HCT116 (cell line): ENCODE measurements at regions not wholly inside any gene's neighbourhood (a gene's known extent, or its start where the extent isn't known, plus 50 kb on each side); places are given as distances from the start of the nearest gene placed in this dataset.

Source experiments
- ATAC-seq: fragments of 200-7000 bp; cut with Tn5 transposase; 2 replicates; pipeline ENCODE4 v1.9.1; 2020; ENCODE audit warnings: mild to moderate bottlenecking, moderate library complexity
- BruUV-seq: library from RNA; stranded (reverse); fragments of 400-500 nt; replicated peaks from 2 replicates; lab custom pipeline; 2021; lab: Mats Ljungman, UMichigan
- CTCF ChIA-PET: fragments of 300-600 bp; sonication (Branson Sonifier 250); formaldehyde crosslinking; loops from one replicate; lab custom pipeline; 2021; ENCODE audit warnings: antibody characterized with exemption; lab: Charles Lee
- POLR2A ChIA-PET: fragments of 300-600, 350-600 bp; sonication (Branson Sonifier 250); formaldehyde crosslinking; loops from one replicate; lab custom pipeline; 2021; ENCODE audit warnings: antibody characterized with exemption; lab: Charles Lee
- RAD21 ChIA-PET, 2 experiments: fragments of 300-600 bp; sonication (Branson Sonifier 250); formaldehyde crosslinking; loops; one replicate each; lab custom pipeline; 2023; ENCODE audit warnings: low total read pairs in 2 of 2; ENCODE audit not compliant: uncharacterized antibody in 2 of 2, unreplicated experiment in 2 of 2, low non-redundant PET in 1 of 2; lab: Charles Lee
- DNase-seq: peaks from one replicate; pipeline ENCODE4 v3.0.0-alpha.2; 2010; ENCODE audit warnings: low read depth, low spot score
- H2AFZ ChIP-seq: fragments of 200-600 bp; shearing (Covaris generic), sonication (generic); 2 replicates; pipeline ENCODE4 v1.6.1; 2017; ENCODE audit warnings: low read depth, mixed run types, mixed read lengths, antibody characterized with exemption, low read length; ENCODE audit not compliant: poor library complexity, severe bottlenecking
- H3K27ac ChIP-seq: 2 replicates; pipeline ENCODE4 v1.5.1; 2012; ENCODE audit warnings: low read depth, low read length
- H3K27me3 ChIP-seq: fragments of 200-600 bp; sonication (generic); 2 replicates; pipeline ENCODE4 v1.6.1; 2016; ENCODE audit warnings: mixed run types, low read length, mixed read lengths; ENCODE audit not compliant: insufficient read depth
- H3K36me3 ChIP-seq, 2 experiments: fragments of 200-500 bp in 1 of 2; fragments of 200-600 bp in 1 of 2; sonication (Bioruptor generic) in 1 of 2; sonication (generic) in 1 of 2; 2 replicates each; pipeline versions ENCODE4 v1.5.1 to v1.6.1; 2014 to 2016; ENCODE audit warnings: low read length in 2 of 2, inconsistent platforms in 1 of 2, mixed read lengths in 1 of 2, mixed run types in 1 of 2; ENCODE audit not compliant: insufficient read depth in 2 of 2, control insufficient read depth in 1 of 2
- H3K4me1 ChIP-seq, 2 experiments: fragments of 200-600 bp in 1 of 2; sonication (generic) in 1 of 2; 2 replicates each; pipeline versions ENCODE4 v1.5.1 to v1.6.1; 2012 to 2017; ENCODE audit warnings: low read length in 2 of 2, inconsistent platforms in 1 of 2, mild to moderate bottlenecking in 1 of 2, mixed read lengths in 1 of 2, mixed run types in 1 of 2, moderate library complexity in 1 of 2; ENCODE audit not compliant: insufficient read depth in 2 of 2, control insufficient read depth in 1 of 2
- H3K4me2 ChIP-seq: fragments of 200-600 bp; sonication (generic); 2 replicates; pipeline ENCODE4 v1.6.1; 2017; ENCODE audit warnings: mixed run types, low read length, mixed read lengths
- H3K4me3 ChIP-seq, 2 experiments: fragments of 200-600 bp in 1 of 2; sonication (generic) in 1 of 2; replicated peaks in 1 of 2; 2 replicates each; pipeline ENCODE4 v1.5.1; 2011 to 2016; ENCODE audit warnings: low read length in 2 of 2, control low read depth in 1 of 2, low read depth in 1 of 2, mild to moderate bottlenecking in 1 of 2, mixed read lengths in 1 of 2, mixed run types in 1 of 2
- H3K79me2 ChIP-seq: fragments of 200-600 bp; sonication (generic); 2 replicates; pipeline ENCODE4 v1.6.1; 2017; ENCODE audit warnings: mild to moderate bottlenecking, mixed run types, low read length, moderate library complexity, mixed read lengths; ENCODE audit not compliant: insufficient read depth
- H3K9ac ChIP-seq: fragments of 200-600 bp; sonication (generic); 2 replicates; pipeline ENCODE4 v1.6.1; 2016; ENCODE audit warnings: low read length, mixed read lengths
- H3K9me2 ChIP-seq: fragments of 200-600 bp; sonication (generic), shearing (Covaris generic); 2 replicates; pipeline ENCODE4 v1.6.1; 2017; ENCODE audit warnings: mixed run types, mild to moderate bottlenecking, moderate library complexity; ENCODE audit not compliant: insufficient read depth
- H3K9me3 ChIP-seq, 2 experiments: fragments of 200-500 bp in 1 of 2; fragments of 200-600 bp in 1 of 2; sonication (Bioruptor generic) in 1 of 2; sonication (generic) in 1 of 2; 2 replicates each; pipeline ENCODE4 v1.6.1; 2014 to 2017; ENCODE audit warnings: low read length in 2 of 2, mixed read lengths in 2 of 2, inconsistent platforms in 1 of 2, low read depth in 1 of 2, mild to moderate bottlenecking in 1 of 2, mixed run types in 1 of 2, moderate library complexity in 1 of 2; ENCODE audit not compliant: control insufficient read depth in 1 of 2, insufficient read depth in 1 of 2
- H4K20me1 ChIP-seq: fragments of 200-600 bp; sonication (generic), shearing (Covaris generic); 2 replicates; pipeline ENCODE4 v1.6.1; 2017; ENCODE audit warnings: mixed run types, mild to moderate bottlenecking, moderate library complexity; ENCODE audit not compliant: insufficient read depth
- RAD21 ChIP-seq: IDR thresholded peaks from 2 replicates; pipeline ENCODE4 v1.6.1; 2012; ENCODE audit warnings: low read depth, mild to moderate bottlenecking
- intact Hi-C: fragments of 100-400 bp; cut with micrococcal nuclease; formaldehyde crosslinking; loops from 2 replicates; pipeline ENCODE4 v1.10.0; 2022
- TF ChIP-seq, protein P1 (sequence below), 3 experiments: fragments of 200-600 bp in 1 of 3; sonication (generic) in 1 of 3; IDR thresholded peaks in 2 of 3; conservative IDR thresholded peaks in 1 of 3; 2 replicates each; pipeline ENCODE4 v1.5.1; 2012 to 2017; ENCODE audit warnings: low read depth in 2 of 3, low read length in 2 of 3, antibody characterized with exemption in 1 of 3, borderline replicate concordance in 1 of 3, control low read depth in 1 of 3, mild to moderate bottlenecking in 1 of 3, mixed read lengths in 1 of 3, mixed run types in 1 of 3, moderate library complexity in 1 of 3; ENCODE audit not compliant: insufficient read depth in 1 of 3
- TF ChIP-seq, protein P2 (sequence below): IDR thresholded peaks from 2 replicates; pipeline ENCODE4 v1.6.1; 2012

DNA sequence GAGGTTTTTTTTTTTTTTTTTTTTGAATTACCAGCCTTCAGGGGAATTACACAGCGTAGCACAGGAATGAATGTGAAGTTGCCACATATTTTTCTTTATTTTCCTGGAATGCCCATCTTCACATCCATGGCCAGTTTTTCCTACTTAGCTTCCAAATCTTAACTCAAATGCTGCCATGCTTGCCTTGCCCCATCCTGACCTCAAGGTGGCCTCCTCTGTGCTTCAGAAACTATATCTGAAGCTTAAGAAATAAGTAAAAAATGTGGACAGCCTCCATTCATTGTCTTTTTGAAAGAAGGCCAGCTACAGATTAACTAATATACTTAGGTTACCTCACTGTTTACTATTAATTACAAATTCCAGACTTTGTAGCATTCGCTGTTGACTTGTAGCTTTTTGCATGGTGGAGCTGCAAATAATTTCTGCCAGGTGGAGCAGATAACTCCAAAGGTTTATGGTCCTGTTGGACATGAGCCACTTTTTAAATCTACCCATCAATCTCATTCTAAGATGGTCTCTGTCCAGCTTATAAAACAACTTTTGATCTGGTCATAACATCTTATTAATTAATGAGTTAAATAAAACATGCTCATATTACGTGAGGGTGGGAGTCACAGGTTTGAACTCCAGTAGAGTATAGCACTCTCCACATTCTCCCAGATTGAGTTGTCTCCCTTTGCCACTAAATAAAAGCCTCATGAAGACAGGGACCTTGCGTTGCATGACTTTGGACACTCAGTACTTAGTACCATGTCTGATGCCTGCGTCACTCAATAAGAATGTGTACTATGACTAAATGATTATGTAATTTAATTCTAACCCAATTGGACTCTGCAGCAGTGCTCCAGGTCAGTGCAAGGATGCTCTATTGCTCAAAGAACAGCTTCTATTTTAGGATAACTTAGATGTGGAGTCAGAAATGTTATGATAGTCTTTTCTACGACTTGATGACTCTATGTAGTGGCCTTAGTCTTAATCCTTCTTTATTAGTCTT lies 678.6 kb upstream of the CITED2 start:
- intact Hi-C loops: no loop called here
- H3K9ac ChIP-seq: no peak overlapping the region
- ATAC-seq (peak; percentile 55), DNase-seq (no peak)
- no peaks in the 10 kb centered on the region for H3K27me3 ChIP-seq
- no peaks in the 10 kb centered on the region for H4K20me1 ChIP-seq
- no peaks in the 10 kb centered on the region for H3K79me2 ChIP-seq
- no peaks in the 10 kb centered on the region for H3K9me3 ChIP-seq
- ChIA-PET POLR2A (interaction anchor here (1.4 to 2.0 kb wide), 2 partner anchors 678 to 683 kb away, joined by 3 to 7 read pairs; partner anchors contain the start of gene CITED2), CTCF (interaction anchor here (0.9 to 1.9 kb wide), 7 partner anchors 9 to 869 kb away, joined by 3 to 12 read pairs (median 4); partner anchors contain the start of gene CITED2), RAD21 (interaction anchor here in 1 of 2 experiments (0.7 kb wide), 2 partner anchors 46 to 354 kb away, joined by 3 read pairs; no protein-coding TSS in a partner anchor)
- TF ChIP-seq, protein P1, sequence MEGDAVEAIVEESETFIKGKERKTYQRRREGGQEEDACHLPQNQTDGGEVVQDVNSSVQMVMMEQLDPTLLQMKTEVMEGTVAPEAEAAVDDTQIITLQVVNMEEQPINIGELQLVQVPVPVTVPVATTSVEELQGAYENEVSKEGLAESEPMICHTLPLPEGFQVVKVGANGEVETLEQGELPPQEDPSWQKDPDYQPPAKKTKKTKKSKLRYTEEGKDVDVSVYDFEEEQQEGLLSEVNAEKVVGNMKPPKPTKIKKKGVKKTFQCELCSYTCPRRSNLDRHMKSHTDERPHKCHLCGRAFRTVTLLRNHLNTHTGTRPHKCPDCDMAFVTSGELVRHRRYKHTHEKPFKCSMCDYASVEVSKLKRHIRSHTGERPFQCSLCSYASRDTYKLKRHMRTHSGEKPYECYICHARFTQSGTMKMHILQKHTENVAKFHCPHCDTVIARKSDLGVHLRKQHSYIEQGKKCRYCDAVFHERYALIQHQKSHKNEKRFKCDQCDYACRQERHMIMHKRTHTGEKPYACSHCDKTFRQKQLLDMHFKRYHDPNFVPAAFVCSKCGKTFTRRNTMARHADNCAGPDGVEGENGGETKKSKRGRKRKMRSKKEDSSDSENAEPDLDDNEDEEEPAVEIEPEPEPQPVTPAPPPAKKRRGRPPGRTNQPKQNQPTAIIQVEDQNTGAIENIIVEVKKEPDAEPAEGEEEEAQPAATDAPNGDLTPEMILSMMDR (IDR thresholded peaks at IDR 0.05 in 2 of 3, conservative IDR thresholded peaks at IDR 0.05 in 1 of 3; ENCODE audit: borderline replicate concordance in 1 of 3, insufficient read depth in 1 of 3, low read depth in 2 of 3, low read length in 2 of 3): peak; percentile 18 to 62 (median 60); a peak in 5 of 6 replicates
- TF ChIP-seq, protein P2, sequence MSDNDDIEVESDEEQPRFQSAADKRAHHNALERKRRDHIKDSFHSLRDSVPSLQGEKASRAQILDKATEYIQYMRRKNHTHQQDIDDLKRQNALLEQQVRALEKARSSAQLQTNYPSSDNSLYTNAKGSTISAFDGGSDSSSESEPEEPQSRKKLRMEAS: no peak
- peak; percentile 64 for TF ChIP-seq RAD21
- H2AFZ ChIP-seq: peak overlapping the region; percentile 60
- H3K4me3 ChIP-seq: no peak overlapping the region
- no peaks in the 10 kb centered on the region for H3K36me3 ChIP-seq
- H3K4me2 ChIP-seq: no peak overlapping the region
- no TSS peak for BruUV-seq
- H3K4me1 ChIP-seq: peaks cover 0 to 6% of the 10 kb centered on the region in 2 experiments; a peak in 2 of 4 replicates
- H3K9me2 ChIP-seq: no peaks in the 10 kb centered on the region
- H3K27ac ChIP-seq: no peak overlapping the region
